Dendritic cell treated with granulocyte-macrophage colony-stimulating factor and Interleukin-4, amounts not matched to agents 40 ng/mL and 50 ng/mL, for 4 days (primary cell): ENCODE measurements at regions not wholly inside any gene's neighbourhood (a gene's known extent, or its start where the extent isn't known, plus 50 kb on each side); places are given as distances from the start of the nearest gene placed in this dataset.
"Not testable (repeated sequence)": the region's sequence is repeated elsewhere in the genome, so short reads cannot be mapped to it uniquely, and the experiment has no call there.

Experiments used
- H3K27ac Mint-ChIP-seq: one replicate; pipeline ENCODE4 v1.8.0; 2022; ENCODE audit warnings: mild to moderate bottlenecking, mixed read lengths
- H3K27me3 Mint-ChIP-seq: one replicate; pipeline ENCODE4 v1.8.0; 2022; ENCODE audit warnings: mild to moderate bottlenecking, mixed read lengths
- H3K36me3 Mint-ChIP-seq: one replicate; pipeline ENCODE4 v1.8.0; 2022; ENCODE audit warnings: low read depth, mixed read lengths
- H3K4me1 Mint-ChIP-seq: one replicate; pipeline ENCODE4 v1.8.0; 2022; ENCODE audit warnings: low read depth, mixed read lengths
- H3K4me3 Mint-ChIP-seq: one replicate; pipeline ENCODE4 v1.8.0; 2022; ENCODE audit warnings: mild to moderate bottlenecking, moderate library complexity, mixed read lengths
- H3K9me3 Mint-ChIP-seq: one replicate; pipeline ENCODE4 v1.8.0; 2022; ENCODE audit warnings: mixed read lengths
- intact Hi-C: fragments of 100-400 bp; cut with micrococcal nuclease; formaldehyde crosslinking; loops from one replicate; pipeline ENCODE4 v1.15.0; 2022

GRCh38 chr9:106456581-106456980 is 406.4 kb upstream of the ZNF462 start:
- Mint-ChIP-seq H3K27ac (no peak overlapping the region), H3K4me1 (no peaks in the 10 kb centered on the region), H3K9me3 (peaks cover 26% of the 10 kb centered on the region), H3K36me3 (no peaks in the 10 kb centered on the region), H3K27me3 (no peaks in the 10 kb centered on the region), H3K4me3 (no peak overlapping the region)
- intact Hi-C loops, result no loop called here

- intact Hi-C loops, result no loop called here
- no peaks in the 10 kb centered on the region for H3K36me3 Mint-ChIP-seq
- H3K4me3 Mint-ChIP-seq, result no peak overlapping the region
- H3K27ac Mint-ChIP-seq, result no peak overlapping the region
- H3K27me3 Mint-ChIP-seq, result no peaks in the 10 kb centered on the region
- H3K9me3 Mint-ChIP-seq, result peaks cover 24% of the 10 kb centered on the region
- no peaks in the 10 kb centered on the region for H3K4me1 Mint-ChIP-seq
These were observed 395.7 kb upstream of the ZNF462 start for GRCh38 chr9:106467113-106467864.

GRCh38 chr9:106467865-106468164 is 395.2 kb upstream of the ZNF462 start:
- intact Hi-C loops, result no loop called here
- H3K27ac Mint-ChIP-seq, result no peak overlapping the region
- peaks cover 21% of the 10 kb centered on the region for H3K9me3 Mint-ChIP-seq

GRCh38 chr9:106468431-106468830 is 394.5 kb upstream of the ZNF462 start:
- H3K4me3 Mint-ChIP-seq, result no peak overlapping the region
- H3K27ac Mint-ChIP-seq, result no peak overlapping the region
- peaks cover 24% of the 10 kb centered on the region for H3K9me3 Mint-ChIP-seq
- no peaks in the 10 kb centered on the region for H3K36me3 Mint-ChIP-seq
- intact Hi-C loops, result no loop called here
- no peaks in the 10 kb centered on the region for H3K27me3 Mint-ChIP-seq
- H3K4me1 Mint-ChIP-seq, result no peaks in the 10 kb centered on the region

More at GRCh38 chr9:106467865-106468164, 395.2 kb upstream of the ZNF462 start:
- no peaks in the 10 kb centered on the region for H3K4me1 Mint-ChIP-seq
- no peak overlapping the region for H3K4me3 Mint-ChIP-seq
- no peaks in the 10 kb centered on the region for H3K27me3 Mint-ChIP-seq
- no peaks in the 10 kb centered on the region for H3K36me3 Mint-ChIP-seq

GRCh38 chr9:106478312-106478711 is 384.7 kb upstream of the ZNF462 start:
- H3K36me3 Mint-ChIP-seq, result no peaks in the 10 kb centered on the region
- intact Hi-C loops, result no loop called here

GRCh38 chr9:106478727-106479126 is 384.2 kb upstream of the ZNF462 start:
- H3K36me3 Mint-ChIP-seq, result no peaks in the 10 kb centered on the region
- intact Hi-C loops, result no loop called here
- H3K9me3 Mint-ChIP-seq, result peaks cover 7% of the 10 kb centered on the region
- H3K4me1 Mint-ChIP-seq, result peaks cover 11% of the 10 kb centered on the region
- H3K27me3 Mint-ChIP-seq, result no peaks in the 10 kb centered on the region
- H3K4me3 Mint-ChIP-seq, result no peak overlapping the region
- no peak overlapping the region for H3K27ac Mint-ChIP-seq

More at GRCh38 chr9:106478312-106478711, 384.7 kb upstream of the ZNF462 start:
- H3K27ac Mint-ChIP-seq, result no peak overlapping the region
- peaks cover 11% of the 10 kb centered on the region for H3K9me3 Mint-ChIP-seq
- H3K4me3 Mint-ChIP-seq, result no peak overlapping the region
- H3K27me3 Mint-ChIP-seq, result no peaks in the 10 kb centered on the region
- H3K4me1 Mint-ChIP-seq, result peaks cover 11% of the 10 kb centered on the region

GRCh38 chr9:106479679-106480078 is 383.3 kb upstream of the ZNF462 start:
- Mint-ChIP-seq H3K4me1 (peaks cover 11% of the 10 kb centered on the region), H3K27me3 (no peaks in the 10 kb centered on the region), H3K27ac (no peak overlapping the region), H3K4me3 (no peak overlapping the region), H3K9me3 (no peaks in the 10 kb centered on the region), H3K36me3 (no peaks in the 10 kb centered on the region)
- intact Hi-C loops, result no loop called here

GRCh38 chr9:106481013-106481609 is 381.9 kb upstream of the ZNF462 start:
- Mint-ChIP-seq H3K27ac (no peak overlapping the region), H3K36me3 (no peaks in the 10 kb centered on the region), H3K27me3 (no peaks in the 10 kb centered on the region), H3K9me3 (peaks cover 6% of the 10 kb centered on the region), H3K4me1 (peaks cover 11% of the 10 kb centered on the region), H3K4me3 (no peak overlapping the region)
- intact Hi-C loops, result no loop called here

- Mint-ChIP-seq H3K4me3 (no peak overlapping the region), H3K4me1 (peaks cover 11% of the 10 kb centered on the region), H3K9me3 (peaks cover 9% of the 10 kb centered on the region), H3K27me3 (no peaks in the 10 kb centered on the region), H3K36me3 (no peaks in the 10 kb centered on the region), H3K27ac (no peak overlapping the region)
- intact Hi-C loops, result no loop called here
These were observed 380.2 kb upstream of the ZNF462 start for GRCh38 chr9:106482733-106483132.

GRCh38 chr9:106486685-106487084 is 376.3 kb upstream of the ZNF462 start:
- peaks cover 11% of the 10 kb centered on the region for H3K4me1 Mint-ChIP-seq
- H3K36me3 Mint-ChIP-seq, result no peaks in the 10 kb centered on the region
- no peak overlapping the region for H3K27ac Mint-ChIP-seq
- intact Hi-C loops, result no loop called here
- H3K9me3 Mint-ChIP-seq, result peaks cover 9% of the 10 kb centered on the region
- no peak overlapping the region for H3K4me3 Mint-ChIP-seq
- no peaks in the 10 kb centered on the region for H3K27me3 Mint-ChIP-seq

GRCh38 chr9:106487266-106487665 is 375.7 kb upstream of the ZNF462 start:
- Mint-ChIP-seq H3K4me3 (no peak overlapping the region), H3K4me1 (peaks cover 9% of the 10 kb centered on the region), H3K9me3 (peaks cover 9% of the 10 kb centered on the region), H3K36me3 (no peaks in the 10 kb centered on the region), H3K27me3 (no peaks in the 10 kb centered on the region), H3K27ac (no peak overlapping the region)
- intact Hi-C loops, result no loop called here

GRCh38 chr9:106492126-106492525 is 370.8 kb upstream of the ZNF462 start:
- H3K4me3 Mint-ChIP-seq, H3K27ac Mint-ChIP-seq, intact Hi-C loops, H3K36me3 Mint-ChIP-seq, H3K9me3 Mint-ChIP-seq, H3K27me3 Mint-ChIP-seq, H3K4me1 Mint-ChIP-seq: not testable (repeated sequence)

- no peaks in the 10 kb centered on the region for H3K36me3 Mint-ChIP-seq
- H3K4me3 Mint-ChIP-seq, result no peak overlapping the region
- H3K9me3 Mint-ChIP-seq, result no peaks in the 10 kb centered on the region
- H3K27me3 Mint-ChIP-seq, result no peaks in the 10 kb centered on the region
- no peaks in the 10 kb centered on the region for H3K4me1 Mint-ChIP-seq
- no peak overlapping the region for H3K27ac Mint-ChIP-seq
- intact Hi-C loops, result no loop called here
These were observed 362.8 kb upstream of the ZNF462 start for GRCh38 chr9:106500171-106500570.

- intact Hi-C loops, H3K9me3 Mint-ChIP-seq, H3K27ac Mint-ChIP-seq, H3K4me3 Mint-ChIP-seq, H3K36me3 Mint-ChIP-seq, H3K27me3 Mint-ChIP-seq, H3K4me1 Mint-ChIP-seq: not testable (repeated sequence)
These were observed 361.8 kb upstream of the ZNF462 start for GRCh38 chr9:106501210-106501609.

GRCh38 chr9:106502930-106503329 is 360.0 kb upstream of the ZNF462 start:
- no peak overlapping the region for H3K27ac Mint-ChIP-seq
- no peak overlapping the region for H3K4me3 Mint-ChIP-seq
- no peaks in the 10 kb centered on the region for H3K9me3 Mint-ChIP-seq
- intact Hi-C loops, result no loop called here
- no peaks in the 10 kb centered on the region for H3K4me1 Mint-ChIP-seq
- H3K27me3 Mint-ChIP-seq, result no peaks in the 10 kb centered on the region
- H3K36me3 Mint-ChIP-seq, result no peaks in the 10 kb centered on the region
